DOHH2 (cell line): ENCODE measurements at regions not wholly inside any gene's neighbourhood (a gene's known extent, or its start where the extent isn't known, plus 50 kb on each side); places are given as distances from the start of the nearest gene placed in this dataset.

Source experiments
- CTCF ChIP-seq: fragments of 200-600 bp; sonication (generic); IDR thresholded peaks from one replicate; pipeline ENCODE4 v1.5.1; 2014; ENCODE audit warnings: antibody characterized with exemption, mild to moderate bottlenecking, low read depth, low read length; ENCODE audit not compliant: poor library complexity, severe bottlenecking
- EZH2phosphoT487 ChIP-seq: fragments of 200-600 bp; sonication (generic); IDR thresholded peaks from 2 replicates; pipeline ENCODE4 v1.6.1; 2017; ENCODE audit warnings: borderline replicate concordance, mild to moderate bottlenecking, antibody characterized with exemption, low read length, moderate library complexity, mixed read lengths

GRCh38 chr2:41267929-41268659, 779.7 kb upstream of the PKDCC start:
- TF ChIP-seq EZH2phosphoT487 (no peak), CTCF (no peak)
